GM23338 (cell line): ENCODE measurements at regions not wholly inside any gene's neighbourhood (a gene's known extent, or its start where the extent isn't known, plus 50 kb on each side); places are given as distances from the start of the nearest gene placed in this dataset.

Source experiments
- ATAC-seq: fragments of 200-7000 bp; cut with Tn5 transposase; 3 replicates; pipeline ENCODE4 v1.9.1; 2020
- DNase-seq: peaks from one replicate; pipeline ENCODE4 v3.0.0-alpha.2; 2015; ENCODE audit warnings: low spot score
- H2AFZ ChIP-seq: fragments of 200-600 bp; sonication (generic); 2 replicates; pipeline ENCODE4 v1.8.0; 2016; ENCODE audit warnings: antibody characterized with exemption, mild to moderate bottlenecking, moderate library complexity
- H3F3A ChIP-seq: fragments of 200-600 bp; sonication (generic); replicated peaks from 2 replicates; pipeline ENCODE4 v1.8.0; 2017; ENCODE audit warnings: antibody characterized with exemption, mixed run types, low read depth
- H3K27ac ChIP-seq: fragments of 200-600 bp; sonication (generic); 2 replicates; pipeline ENCODE4 v1.6.1; 2016; ENCODE audit warnings: low read depth
- H3K27me3 ChIP-seq: fragments of 200-600 bp; sonication (generic); 2 replicates; pipeline ENCODE4 v1.8.0; 2016; ENCODE audit warnings: mild to moderate bottlenecking, mixed run types, moderate library complexity; ENCODE audit not compliant: insufficient read depth
- H3K36me3 ChIP-seq: fragments of 200-600 bp; sonication (generic); 2 replicates; pipeline ENCODE4 v1.8.0; 2016; ENCODE audit warnings: mild to moderate bottlenecking; ENCODE audit not compliant: insufficient read depth
- H3K4me1 ChIP-seq: fragments of 200-600 bp; sonication (generic); 2 replicates; pipeline ENCODE4 v1.8.0; 2016; ENCODE audit warnings: mild to moderate bottlenecking, moderate library complexity; ENCODE audit not compliant: insufficient read depth
- H3K4me2 ChIP-seq: fragments of 200-600 bp; sonication (generic); 2 replicates; pipeline ENCODE4 v1.7.1; 2017; ENCODE audit warnings: mixed run types
- H3K4me3 ChIP-seq: fragments of 200-600 bp; sonication (generic); 2 replicates; pipeline ENCODE4 v1.6.1; 2016; ENCODE audit warnings: mixed run types
- H3K79me2 ChIP-seq: fragments of 200-600 bp; sonication (generic); replicated peaks from 2 replicates; pipeline ENCODE4 v1.8.0; 2017; ENCODE audit warnings: mild to moderate bottlenecking; ENCODE audit not compliant: insufficient read depth
- H3K9me2 ChIP-seq: fragments of 200-600 bp; sonication (generic); 2 replicates; pipeline ENCODE4 v1.8.0; 2017; ENCODE audit not compliant: insufficient read depth
- H4K20me1 ChIP-seq: fragments of 200-600 bp; sonication (generic); replicated peaks from 2 replicates; pipeline ENCODE4 v1.8.0; 2017; ENCODE audit warnings: mild to moderate bottlenecking; ENCODE audit not compliant: insufficient read depth
- H3K27ac Mint-ChIP-seq: 2 replicates; pipeline ENCODE4 v1.8.0; 2020; ENCODE audit warnings: inconsistent platforms, mild to moderate bottlenecking, moderate library complexity, mixed read lengths
- H3K27me3 Mint-ChIP-seq: 3 replicates; pipeline ENCODE4 v1.8.0; 2022; ENCODE audit warnings: low read depth, mild to moderate bottlenecking, moderate library complexity, mixed read lengths, inconsistent platforms; ENCODE audit not compliant: insufficient read depth, poor library complexity
- H3K36me3 Mint-ChIP-seq: 3 replicates; pipeline ENCODE4 v1.8.0; 2021; ENCODE audit warnings: low read depth, mild to moderate bottlenecking, inconsistent platforms, moderate library complexity, mixed read lengths
- H3K4me1 Mint-ChIP-seq: 3 replicates; pipeline ENCODE4 v1.8.0; 2020; ENCODE audit warnings: mild to moderate bottlenecking, inconsistent platforms, mixed read lengths
- H3K4me3 Mint-ChIP-seq: 3 replicates; pipeline ENCODE4 v1.8.0; 2021; ENCODE audit warnings: moderate library complexity, mild to moderate bottlenecking, inconsistent platforms, mixed read lengths
- H3K9me3 Mint-ChIP-seq: 3 replicates; pipeline ENCODE4 v1.8.0; 2020; ENCODE audit warnings: moderate library complexity, mild to moderate bottlenecking, inconsistent platforms, mixed read lengths
- CTCF ChIP-seq, 2 experiments: fragments of 200-600 bp in 1 of 2; sonication (generic) in 1 of 2; conservative IDR thresholded peaks; 2 replicates each; pipeline versions ENCODE4 v1.5.1 to v1.6.1; 2016 to 2017; ENCODE audit warnings: antibody characterized with exemption in 2 of 2, low read depth in 2 of 2, mild to moderate bottlenecking in 2 of 2, moderate library complexity in 1 of 2
- ETS1 ChIP-seq: IDR thresholded peaks from 2 replicates; pipeline ENCODE4 v1.6.1; 2016; ENCODE audit warnings: antibody characterized with exemption
- EZH2 ChIP-seq: fragments of 200-600 bp; sonication (generic); IDR thresholded peaks from one replicate; pipeline ENCODE4 v1.8.0; 2017; ENCODE audit warnings: antibody characterized with exemption, mild to moderate bottlenecking, low read depth; ENCODE audit not compliant: unreplicated experiment
- NANOG ChIP-seq: IDR thresholded peaks from 2 replicates; pipeline ENCODE4 v1.6.1; 2016; ENCODE audit warnings: antibody characterized with exemption, borderline replicate concordance
- REST ChIP-seq: IDR thresholded peaks from one replicate; pipeline ENCODE4 v1.6.1; 2018; ENCODE audit warnings: antibody characterized with exemption; ENCODE audit not compliant: unreplicated experiment
- ZNF114 ChIP-seq: fragments of 250-450 bp; sonication (Bioruptor Pico); IDR thresholded peaks from 2 replicates; pipeline ENCODE4 v1.5.0; 2020; ENCODE audit warnings: mild to moderate bottlenecking, moderate library complexity
- ZNF331 ChIP-seq: fragments of 250-450 bp; sonication (Bioruptor Pico); IDR thresholded peaks from 2 replicates; pipeline ENCODE4 v1.5.0; 2020; ENCODE audit warnings: low read depth, mild to moderate bottlenecking, moderate library complexity

- TF ChIP-seq REST, result no peak
- TF ChIP-seq CTCF (conservative IDR thresholded peaks at IDR 0.05; ENCODE audit: low read depth in 2 of 2), result no peak
- TF ChIP-seq ETS1, result no peak
- no peak for TF ChIP-seq ZNF114 (CRISPR knock-in tag)
These were observed 160.7 kb upstream of the COL8A1 start (continued) for GRCh38 chr3:99477650-99478049.

- Histone ChIP-seq H3K36me3 (no peaks in the 10 kb centered on the region), H3K4me3 (no peak overlapping the region), H3K79me2 (no peaks in the 10 kb centered on the region), H3K4me2 (no peak overlapping the region), H4K20me1 (no peaks in the 10 kb centered on the region), H3K27ac (no peak overlapping the region), H2AFZ (no peak overlapping the region), H3K9me2 (no peaks in the 10 kb centered on the region), H3K4me1 (no peaks in the 10 kb centered on the region), H3K27me3 (no peaks in the 10 kb centered on the region), H3F3A (no peaks in the 10 kb centered on the region)
- TF ChIP-seq REST (no peak), EZH2 (no peak), NANOG (no peak), ZNF331 (CRISPR knock-in tag) (no peak)
- Mint-ChIP-seq H3K4me3 (no peak overlapping the region), H3K27ac (no peak overlapping the region), H3K27me3 (no peaks in the 10 kb centered on the region), H3K4me1 (peaks cover 5% of the 10 kb centered on the region; the same call in 1 of the 3 replicates), H3K36me3 (no peaks in the 10 kb centered on the region; the same call in 2 of the 3 replicates), H3K9me3 (peaks cover 12% of the 10 kb centered on the region; the same call in 2 of the 3 replicates)
- DNase-seq (no peak), ATAC-seq (no peak)
These were observed 163.2 kb upstream of the COL8A1 start for GRCh38 chr3:99475229-99475628.
